Renal cortex interstitium (tissue), 11 donors: ENCODE measurements at regions not wholly inside any gene's neighbourhood (a gene's known extent, or its start where the extent isn't known, plus 50 kb on each side); places are given as distances from the start of the nearest gene placed in this dataset.

Experiments used
- DNase-seq, 11 donors: peaks; one replicate each; pipeline ENCODE4 v3.0.0-alpha.2; 2013; ENCODE audit warnings: low read depth in 9 of 11, low spot score in 4 of 11; ENCODE audit errors: extremely low read depth in 1 of 11

- DNase-seq: no peak
These were observed 156.0 kb upstream of the IFNE start for GRCh38 chr9:21638104-21638503.

GRCh38 chr9:21653091-21653490 lies 149.3 kb upstream of the MTAP start:
- no peak for DNase-seq

GRCh38 chr9:21653589-21653988 lies 148.8 kb upstream of the MTAP start:
- no peak for DNase-seq

GRCh38 chr9:21656776-21657674 lies 145.4 kb upstream of the MTAP start:
- no peak for DNase-seq

- no peak for DNase-seq
These were observed 144.3 kb upstream of the MTAP start for GRCh38 chr9:21657966-21658667.

- no peak for DNase-seq
These were observed 141.5 kb upstream of the MTAP start for GRCh38 chr9:21660976-21661375.

GRCh38 chr9:21661626-21662025 lies 140.8 kb upstream of the MTAP start:
- DNase-seq: no peak

- no peak for DNase-seq
These were observed 133.9 kb upstream of the MTAP start for GRCh38 chr9:21668516-21668915.

GRCh38 chr9:21669701-21670100 lies 132.7 kb upstream of the MTAP start:
- DNase-seq: no peak

- no peak for DNase-seq
These were observed 132.1 kb upstream of the MTAP start for GRCh38 chr9:21670374-21670773.

- no peak for DNase-seq
These were observed 130.3 kb upstream of the MTAP start for GRCh38 chr9:21672140-21672539.

GRCh38 chr9:21672761-21673160 lies 129.7 kb upstream of the MTAP start:
- no peak for DNase-seq

- DNase-seq: no peak
These were observed 127.5 kb upstream of the MTAP start for GRCh38 chr9:21674894-21675293.

- DNase-seq: no peak
These were observed 125.0 kb upstream of the MTAP start for GRCh38 chr9:21677387-21677786.

GRCh38 chr9:21677834-21678233 lies 124.6 kb upstream of the MTAP start:
- DNase-seq: no peak

GRCh38 chr9:21679432-21679831 lies 123.0 kb upstream of the MTAP start:
- DNase-seq: no peak

GRCh38 chr9:21680590-21680989 lies 121.8 kb upstream of the MTAP start:
- DNase-seq: no peak

GRCh38 chr9:21681641-21682040 lies 120.8 kb upstream of the MTAP start:
- no peak for DNase-seq

GRCh38 chr9:21682381-21682780 lies 120.1 kb upstream of the MTAP start:
- no peak for DNase-seq

- DNase-seq: no peak
These were observed 119.5 kb upstream of the MTAP start for GRCh38 chr9:21682981-21683380.
